GM19467 (cell line): ENCODE measurements at regions not wholly inside any gene's neighbourhood (a gene's known extent, or its start where the extent isn't known, plus 50 kb on each side); places are given as distances from the start of the nearest gene placed in this dataset.
"Not testable (repeated sequence)": the region's sequence is repeated elsewhere in the genome, so short reads cannot be mapped to it uniquely, and the experiment has no call there.

Experiments
- ATAC-seq: cut with Tn5 transposase; IDR thresholded peaks from one replicate; pipeline ENCODE4 v1.9.1; 2021; ENCODE audit warnings: mild to moderate bottlenecking, moderate library complexity; ENCODE audit not compliant: unreplicated experiment

GRCh38 chr13:50539791-50540530, 303.5 kb downstream of the DLEU7 start:
- no peak for ATAC-seq

- no peak for ATAC-seq
Measured at GRCh38 chr13:50543141-50543540, 300.4 kb downstream of the DLEU7 start.

DNA sequence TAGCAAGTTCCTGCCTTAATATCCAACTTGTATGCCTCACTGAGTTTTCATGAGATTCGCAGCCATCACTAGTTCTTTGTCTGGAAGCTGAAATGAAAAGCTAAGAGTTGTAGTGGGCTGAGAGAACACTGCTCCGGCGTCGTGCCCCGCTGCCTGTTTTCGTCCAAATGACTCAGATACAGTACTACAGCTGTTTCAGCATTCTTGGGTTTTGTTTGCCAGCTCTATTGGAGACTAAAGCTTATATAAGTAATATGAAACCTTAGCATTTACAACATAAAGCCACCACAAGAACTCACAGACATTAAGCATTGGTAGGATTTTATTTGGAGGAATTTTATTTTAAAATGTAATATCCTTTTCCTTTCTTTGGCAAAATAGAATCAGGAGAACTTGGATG, 299.7 kb downstream of the DLEU7 start:
- no peak for ATAC-seq

- no peak for ATAC-seq
Measured at GRCh38 chr13:50544211-50544610, 299.3 kb downstream of the DLEU7 start.

DNA sequence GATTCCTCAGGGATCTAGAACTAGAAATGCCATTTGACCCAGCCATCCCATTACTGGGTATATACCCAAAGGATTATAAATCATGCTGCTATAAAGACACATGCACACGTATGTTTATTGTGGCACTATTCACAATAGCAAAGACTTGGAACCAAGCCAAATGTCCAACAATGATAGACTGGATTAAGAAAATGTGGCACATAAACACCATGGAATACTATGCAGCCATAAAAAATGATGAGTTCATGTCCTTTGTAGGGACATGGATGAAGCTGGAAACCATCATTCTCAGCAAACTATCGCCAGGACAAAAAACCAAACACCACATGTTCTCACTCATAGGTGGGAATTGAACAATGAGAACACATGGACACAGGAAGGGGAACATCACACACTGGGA, 296.3 kb downstream of the DLEU7 start:
- not testable (repeated sequence) for ATAC-seq

DNA sequence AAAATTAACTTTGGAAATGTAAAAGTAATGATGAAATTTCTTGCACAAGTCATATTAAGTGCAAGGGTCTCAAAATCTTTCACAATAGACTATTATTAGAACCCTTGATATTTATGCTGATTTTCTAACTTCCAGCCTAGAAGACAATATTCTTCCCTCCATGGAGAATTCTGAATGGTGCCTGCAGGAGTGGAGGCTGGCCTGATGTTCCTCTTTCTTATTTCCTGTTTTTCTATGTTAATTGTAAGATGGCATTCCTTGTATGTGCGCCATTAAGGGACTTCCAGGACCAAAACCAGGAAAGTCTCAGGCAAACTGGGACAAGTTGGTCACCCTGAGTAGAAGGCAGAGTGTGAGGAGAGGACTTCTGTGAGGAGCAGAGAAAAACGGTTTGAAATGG, 294.9 kb downstream of the DLEU7 start:
- no peak for ATAC-seq

DNA sequence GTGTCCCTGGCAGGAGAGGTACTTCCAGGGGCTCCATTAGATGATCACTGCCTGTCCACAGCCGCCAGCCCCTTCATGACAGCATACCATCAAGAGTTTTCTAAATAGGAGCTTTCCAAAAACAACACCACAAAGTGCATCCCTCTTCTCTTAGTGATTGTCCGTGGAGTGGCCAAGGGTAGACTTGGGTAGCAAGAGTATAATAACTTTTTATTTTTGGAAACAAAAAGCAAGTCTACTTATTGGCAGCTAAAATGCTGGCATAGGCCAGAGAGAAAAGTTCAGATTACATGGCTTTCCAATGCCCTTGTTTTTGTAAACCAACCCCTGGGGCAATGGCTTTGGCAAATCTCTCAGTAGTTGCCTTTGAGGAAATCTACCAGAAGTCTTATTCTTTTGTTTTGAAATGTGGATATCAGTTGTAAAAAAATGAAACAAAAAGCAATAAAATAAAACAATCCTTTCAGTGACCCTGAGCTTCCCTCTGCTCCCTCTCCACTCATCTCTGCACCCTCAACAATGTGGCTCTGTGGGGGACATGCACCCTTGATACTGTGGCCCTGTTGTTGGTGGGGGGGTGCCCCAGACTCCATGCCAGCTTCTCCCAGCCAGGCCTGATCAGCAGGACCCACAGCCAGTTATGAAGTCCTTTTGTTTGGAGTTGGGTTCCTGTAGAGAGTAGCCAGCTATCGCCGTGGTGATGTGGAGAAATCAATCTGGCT, 294.1 kb downstream of the DLEU7 start:
- ATAC-seq = no peak

GRCh38 chr13:50550151-50550550, 293.3 kb downstream of the DLEU7 start:
- no peak for ATAC-seq

GRCh38 chr13:50552424-50552966, 291.0 kb downstream of the DLEU7 start:
- no peak for ATAC-seq

DNA sequence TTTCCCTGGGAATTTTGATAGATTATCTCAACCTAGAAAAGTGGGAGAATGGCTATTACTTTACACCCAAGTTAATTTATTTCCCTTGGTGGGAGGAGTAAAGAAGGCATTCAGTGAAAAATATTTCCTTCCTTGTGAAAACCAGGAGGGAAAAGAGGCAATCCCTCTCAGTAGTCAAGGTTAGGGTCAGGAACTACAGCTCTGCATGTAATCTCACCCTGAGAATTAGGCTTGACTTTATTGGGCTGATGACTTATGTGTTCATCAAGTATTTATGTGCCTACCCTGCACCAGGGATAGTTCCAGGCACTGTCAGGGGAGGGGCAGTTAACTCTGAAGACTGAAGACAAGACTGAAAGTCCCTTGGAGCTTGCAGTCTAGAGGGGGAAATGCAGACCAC, 281.8 kb downstream of the DLEU7 start:
- ATAC-seq = no peak

DNA sequence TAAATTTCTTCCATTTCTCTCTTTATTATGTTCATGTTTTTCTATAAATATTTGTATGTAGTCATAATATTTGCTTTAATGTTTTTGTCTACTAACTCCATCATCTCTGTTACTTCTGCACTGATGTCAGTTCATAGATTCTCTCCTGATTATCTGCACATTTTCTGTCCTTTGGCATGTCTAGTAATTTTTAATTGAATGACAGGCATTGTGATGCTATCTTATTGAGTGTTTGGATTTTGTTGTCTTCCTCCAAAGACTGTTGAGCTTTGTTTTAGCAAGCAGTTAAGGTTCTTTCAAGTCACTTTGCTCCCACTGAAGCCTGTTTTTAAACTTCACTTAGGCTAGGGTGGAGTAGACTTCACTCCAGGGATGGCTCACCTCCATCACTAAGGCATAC, 276.8 kb downstream of the DLEU7 start:
- ATAC-seq = no peak

GRCh38 chr13:50572129-50572528, 271.4 kb downstream of the DLEU7 start:
- no peak for ATAC-seq

DNA sequence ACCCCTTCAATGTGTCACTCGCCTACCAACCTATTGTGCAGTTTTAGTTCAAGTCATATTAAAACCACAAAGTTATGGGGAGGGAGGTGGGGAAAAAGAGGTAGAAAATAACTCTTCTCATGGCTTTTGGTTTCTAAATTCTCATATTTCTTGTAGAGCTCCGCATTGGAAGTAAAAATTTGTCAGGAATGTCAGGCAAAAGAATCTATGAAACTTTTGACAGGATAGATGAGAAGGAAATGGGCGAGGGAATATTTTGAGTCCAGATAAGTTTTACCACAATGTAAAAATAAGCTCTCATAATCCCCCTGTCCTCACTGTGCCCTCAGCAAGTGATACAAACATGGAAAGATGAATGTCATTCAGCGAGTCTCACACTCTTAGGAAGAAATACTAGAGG, 270.4 kb downstream of the DLEU7 start:
- ATAC-seq = no peak

DNA sequence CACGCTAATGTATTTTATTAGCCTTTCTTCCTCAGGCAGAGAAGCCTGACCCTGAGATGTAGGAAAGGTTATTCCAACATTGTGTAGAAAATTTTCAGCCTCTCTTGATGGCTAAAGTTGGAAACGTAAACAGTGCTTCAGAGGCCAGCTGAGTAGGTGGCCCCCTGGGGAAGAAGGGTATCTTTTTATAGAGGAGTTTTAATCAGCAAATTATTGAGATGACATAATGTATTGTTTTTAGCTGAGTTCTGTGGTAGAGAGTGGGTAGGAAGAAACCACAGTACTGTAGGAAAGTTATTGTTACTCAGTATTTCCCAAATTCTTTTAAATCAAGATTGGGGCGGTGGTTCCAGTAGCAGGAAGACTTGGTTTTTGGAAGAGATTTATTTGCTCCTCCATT, 268.8 kb downstream of the DLEU7 start:
- ATAC-seq = no peak

DNA sequence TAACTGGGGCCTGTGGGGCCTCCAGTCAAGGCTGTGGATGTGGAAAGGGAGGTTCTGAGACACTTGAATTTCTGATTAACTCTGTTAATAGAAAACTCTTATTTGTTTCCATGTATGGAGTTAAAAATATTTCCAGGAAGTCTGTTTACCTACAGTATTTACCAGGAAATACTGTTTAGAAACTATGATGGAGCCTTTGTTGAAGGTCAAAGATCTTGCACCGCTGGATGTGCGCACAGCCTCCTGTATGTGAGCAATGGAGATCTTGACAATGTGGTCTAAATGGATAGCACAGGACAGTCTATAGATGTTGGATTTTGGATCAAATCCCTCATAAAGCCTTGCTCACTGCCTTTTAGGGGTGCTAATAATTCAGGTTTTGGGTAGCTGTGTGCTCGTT, 268.4 kb downstream of the DLEU7 start:
- ATAC-seq = no peak

DNA sequence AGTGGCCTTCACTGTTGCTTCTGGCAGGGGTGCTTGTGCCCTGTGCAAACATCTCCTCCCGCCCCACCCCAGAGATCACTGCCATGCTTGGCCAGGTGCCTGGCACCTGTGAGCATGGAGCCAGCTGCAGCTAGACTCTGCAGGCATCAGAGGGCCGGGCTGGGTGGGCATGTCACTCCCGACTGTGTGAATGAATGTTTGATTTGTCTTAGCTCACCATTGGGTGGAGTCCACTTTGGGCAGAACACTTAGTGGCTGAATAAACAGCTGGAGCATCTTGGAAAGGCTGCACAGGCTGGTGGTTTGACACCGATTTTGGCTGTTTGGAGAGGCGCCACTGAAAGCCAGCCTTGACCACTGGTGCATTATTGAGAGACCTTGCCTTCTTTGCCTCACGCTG, 267.3 kb downstream of the DLEU7 start:
- ATAC-seq = no peak

- no peak for ATAC-seq
Measured at GRCh38 chr13:50577806-50578205, 265.7 kb downstream of the DLEU7 start.

- ATAC-seq = no peak
Measured at GRCh38 chr13:50580684-50581305, 262.7 kb downstream of the DLEU7 start.

GRCh38 chr13:50581586-50582196, 261.8 kb downstream of the DLEU7 start:
- no peak for ATAC-seq

DNA sequence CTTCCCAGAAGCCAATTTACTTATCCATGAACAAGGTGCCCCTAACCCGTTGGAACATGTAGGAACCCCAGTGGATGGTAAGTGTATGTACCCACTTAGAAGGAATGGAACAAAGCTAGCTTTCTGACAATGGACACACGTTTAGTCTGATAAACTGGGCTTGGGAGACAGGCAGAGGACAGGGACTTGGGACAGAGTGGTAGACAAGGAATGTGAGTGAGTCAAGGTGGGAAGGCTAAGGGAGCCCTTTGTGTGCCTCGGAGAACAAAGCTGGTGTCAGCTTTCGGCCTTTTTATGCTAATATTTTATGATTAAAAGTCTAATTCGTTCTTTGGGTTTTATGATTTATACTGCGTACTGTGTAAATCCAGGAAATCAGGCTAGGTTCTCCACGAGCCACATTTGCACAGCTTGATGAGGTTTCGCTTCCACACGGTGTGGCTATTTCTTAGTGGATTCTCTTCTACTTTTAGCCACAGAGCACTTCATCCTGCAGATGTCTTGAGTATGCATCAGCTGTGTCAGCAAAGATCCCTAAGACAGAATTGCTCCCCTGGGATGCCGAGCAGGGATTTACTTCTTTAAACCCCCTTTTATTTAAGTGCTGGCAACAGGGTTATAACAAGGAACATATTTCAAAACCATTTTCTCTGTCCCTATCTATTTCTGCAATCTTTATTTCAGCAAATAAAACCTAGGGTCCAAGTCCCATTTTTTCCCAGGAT, 258.5 kb downstream of the DLEU7 start:
- no peak for ATAC-seq
